ENCODE measurements at regions not wholly inside any gene's neighbourhood (a gene's known extent, or its start where the extent isn't known, plus 50 kb on each side); places are given as distances from the start of the nearest gene placed in this dataset.

DNA sequence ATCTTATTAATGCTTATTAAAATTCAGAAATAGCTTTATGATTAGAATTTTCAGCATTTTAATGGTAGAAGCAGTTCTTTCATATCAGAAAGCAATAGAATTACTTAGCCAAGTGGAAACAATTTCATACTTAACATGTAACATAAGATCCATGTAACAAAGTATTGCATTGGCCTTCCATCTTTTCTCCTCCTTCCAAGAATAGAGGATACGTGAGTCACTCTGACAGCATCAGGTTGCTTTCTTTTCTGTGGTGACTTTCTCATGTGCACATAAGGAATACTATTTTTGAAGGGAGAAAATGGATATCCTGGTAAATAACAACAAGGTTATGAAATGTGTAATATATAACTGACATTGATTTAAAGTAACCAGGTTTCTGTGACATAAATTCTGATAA lies 272.2 kb downstream of the ANXA1 start:
- DNase-seq (no peak), ATAC-seq (ENCODE audit: low read depth) (no peak)
- no peaks in the 10 kb centered on the region for H4K20me1 ChIP-seq (ENCODE audit: control insufficient read depth, insufficient read depth, low read length, poor library complexity, severe bottlenecking)
- H3K9me3 ChIP-seq (ENCODE audit: control extremely low read depth in 1 of 3, control insufficient read depth in 2 of 3, insufficient read depth in 1 of 3, low read length in 2 of 3), result no peaks in the 10 kb centered on the region
- POLR2A ChIA-PET, result no interaction called here
- WGBS (ENCODE audit: insufficient coverage), result no CpG with 5 or more reads among the region's 1 CpG
- no peaks in the 10 kb centered on the region for H3K4me1 ChIP-seq (ENCODE audit: control insufficient read depth in 2 of 2, insufficient read depth in 2 of 2, low read length in 2 of 2)
- Mint-ChIP-seq H3K27ac (no peak overlapping the region), H3K9me3 (ENCODE audit: insufficient read depth) (no peaks in the 10 kb centered on the region), H3K4me1 (no peaks in the 10 kb centered on the region), H3K27me3 (no peaks in the 10 kb centered on the region), H3K4me3 (no peak overlapping the region)
- no peak overlapping the region for H3K27ac ChIP-seq (ENCODE audit: low read length in 2 of 2)
- intact Hi-C loops (cut with micrococcal nuclease), result no loop called here
- CTCF ChIA-PET, result no interaction called here
- no peaks in the 10 kb centered on the region for H3K79me2 ChIP-seq (ENCODE audit: control insufficient read depth, insufficient read depth, low read length)
- no peak overlapping the region for H2AFZ ChIP-seq (ENCODE audit: insufficient read depth, low read depth, low read length, poor library complexity, severe bottlenecking)
- no peaks in the 10 kb centered on the region for H3K27me3 ChIP-seq (replicated peaks in 1 of 4; ENCODE audit: control extremely low read depth in 1 of 4, control insufficient read depth in 3 of 4, insufficient read depth in 4 of 4, low read length in 3 of 4)
- no peak overlapping the region for H3K4me2 ChIP-seq (replicated peaks; ENCODE audit: low read depth, low read length, poor library complexity, severe bottlenecking)
- TF ChIP-seq, protein P1, sequence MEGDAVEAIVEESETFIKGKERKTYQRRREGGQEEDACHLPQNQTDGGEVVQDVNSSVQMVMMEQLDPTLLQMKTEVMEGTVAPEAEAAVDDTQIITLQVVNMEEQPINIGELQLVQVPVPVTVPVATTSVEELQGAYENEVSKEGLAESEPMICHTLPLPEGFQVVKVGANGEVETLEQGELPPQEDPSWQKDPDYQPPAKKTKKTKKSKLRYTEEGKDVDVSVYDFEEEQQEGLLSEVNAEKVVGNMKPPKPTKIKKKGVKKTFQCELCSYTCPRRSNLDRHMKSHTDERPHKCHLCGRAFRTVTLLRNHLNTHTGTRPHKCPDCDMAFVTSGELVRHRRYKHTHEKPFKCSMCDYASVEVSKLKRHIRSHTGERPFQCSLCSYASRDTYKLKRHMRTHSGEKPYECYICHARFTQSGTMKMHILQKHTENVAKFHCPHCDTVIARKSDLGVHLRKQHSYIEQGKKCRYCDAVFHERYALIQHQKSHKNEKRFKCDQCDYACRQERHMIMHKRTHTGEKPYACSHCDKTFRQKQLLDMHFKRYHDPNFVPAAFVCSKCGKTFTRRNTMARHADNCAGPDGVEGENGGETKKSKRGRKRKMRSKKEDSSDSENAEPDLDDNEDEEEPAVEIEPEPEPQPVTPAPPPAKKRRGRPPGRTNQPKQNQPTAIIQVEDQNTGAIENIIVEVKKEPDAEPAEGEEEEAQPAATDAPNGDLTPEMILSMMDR (IDR thresholded peaks at IDR 0.05), result no peak
- no peak for TF ChIP-seq EZH2 (IDR thresholded peaks at IDR 0.05; ENCODE audit: borderline replicate concordance, insufficient read depth, low read depth, low read length, poor library complexity, severe bottlenecking)
- no peaks in the 10 kb centered on the region for H3K36me3 ChIP-seq (replicated peaks in 1 of 2; ENCODE audit: control extremely low read depth in 1 of 2, control insufficient read depth in 1 of 2, extremely low read depth in 1 of 2, insufficient read depth in 2 of 2, low read length in 1 of 2)
- H3K9ac ChIP-seq (ENCODE audit: low read length), result no peak overlapping the region
- H3K4me3 ChIP-seq (ENCODE audit: control extremely low read depth in 1 of 5, extremely low read depth in 1 of 5, insufficient read depth in 1 of 5, low read depth in 2 of 5, low read length in 4 of 5), result no peak overlapping the region

DNA sequence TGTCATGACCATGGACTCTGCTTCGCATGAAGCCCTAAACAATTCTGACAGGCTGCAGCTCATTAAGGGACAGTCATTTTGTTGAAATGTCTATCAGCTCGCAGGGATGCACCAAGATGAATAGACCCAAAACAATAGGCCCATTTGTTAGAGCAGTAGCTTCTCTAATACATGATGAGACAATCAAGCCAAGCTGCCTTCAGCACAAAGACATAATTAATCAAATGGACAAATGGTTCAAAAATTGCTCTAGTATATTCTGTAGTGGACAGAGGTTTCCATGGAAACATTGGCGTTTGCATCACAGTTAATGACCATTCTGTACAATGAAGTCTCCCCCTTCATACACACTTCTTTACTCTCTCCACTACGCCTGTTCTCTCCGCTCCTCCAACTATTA lies 274.6 kb downstream of the ANXA1 start:
- H3K79me2 ChIP-seq (ENCODE audit: control insufficient read depth, insufficient read depth, low read length), result no peaks in the 10 kb centered on the region
- intact Hi-C loops (cut with micrococcal nuclease), result no loop called here
- ATAC-seq (ENCODE audit: low read depth) (no peak), DNase-seq (no peak)
- no peaks in the 10 kb centered on the region for H3K27me3 ChIP-seq (replicated peaks in 1 of 4; ENCODE audit: control extremely low read depth in 1 of 4, control insufficient read depth in 3 of 4, insufficient read depth in 4 of 4, low read length in 3 of 4)
- H3K27ac ChIP-seq (ENCODE audit: low read length in 2 of 2), result no peak overlapping the region
- no peaks in the 10 kb centered on the region for H3K4me1 ChIP-seq (ENCODE audit: control insufficient read depth in 2 of 2, insufficient read depth in 2 of 2, low read length in 2 of 2)
- Mint-ChIP-seq H3K4me1 (no peaks in the 10 kb centered on the region), H3K4me3 (no peak overlapping the region), H3K9me3 (ENCODE audit: insufficient read depth) (no peaks in the 10 kb centered on the region), H3K27ac (no peak overlapping the region), H3K27me3 (no peaks in the 10 kb centered on the region)
- WGBS (ENCODE audit: insufficient coverage), result 59% methylated on average over 3 of the region's 5 CpGs
- H3K9me3 ChIP-seq (ENCODE audit: control extremely low read depth in 1 of 3, control insufficient read depth in 2 of 3, insufficient read depth in 1 of 3, low read length in 2 of 3), result no peaks in the 10 kb centered on the region
- CTCF ChIA-PET, result no interaction called here
- H4K20me1 ChIP-seq (ENCODE audit: control insufficient read depth, insufficient read depth, low read length, poor library complexity, severe bottlenecking), result no peaks in the 10 kb centered on the region
- H3K36me3 ChIP-seq (replicated peaks in 1 of 2; ENCODE audit: control extremely low read depth in 1 of 2, control insufficient read depth in 1 of 2, extremely low read depth in 1 of 2, insufficient read depth in 2 of 2, low read length in 1 of 2), result no peaks in the 10 kb centered on the region
- POLR2A ChIA-PET, result no interaction called here
- no peak for TF ChIP-seq EZH2 (IDR thresholded peaks at IDR 0.05; ENCODE audit: borderline replicate concordance, insufficient read depth, low read depth, low read length, poor library complexity, severe bottlenecking)
- TF ChIP-seq, protein P1 (IDR thresholded peaks at IDR 0.05), result no peak
- H2AFZ ChIP-seq (ENCODE audit: insufficient read depth, low read depth, low read length, poor library complexity, severe bottlenecking), result no peak overlapping the region
- H3K4me2 ChIP-seq (replicated peaks; ENCODE audit: low read depth, low read length, poor library complexity, severe bottlenecking), result no peak overlapping the region
- no peak overlapping the region for H3K4me3 ChIP-seq (ENCODE audit: control extremely low read depth in 1 of 5, extremely low read depth in 1 of 5, insufficient read depth in 1 of 5, low read depth in 2 of 5, low read length in 4 of 5)
- H3K9ac ChIP-seq (ENCODE audit: low read length), result no peak overlapping the region
